ENCODE measurements at regions not wholly inside any gene's neighbourhood (a gene's known extent, or its start where the extent isn't known, plus 50 kb on each side); places are given as distances from the start of the nearest gene placed in this dataset.

DNA sequence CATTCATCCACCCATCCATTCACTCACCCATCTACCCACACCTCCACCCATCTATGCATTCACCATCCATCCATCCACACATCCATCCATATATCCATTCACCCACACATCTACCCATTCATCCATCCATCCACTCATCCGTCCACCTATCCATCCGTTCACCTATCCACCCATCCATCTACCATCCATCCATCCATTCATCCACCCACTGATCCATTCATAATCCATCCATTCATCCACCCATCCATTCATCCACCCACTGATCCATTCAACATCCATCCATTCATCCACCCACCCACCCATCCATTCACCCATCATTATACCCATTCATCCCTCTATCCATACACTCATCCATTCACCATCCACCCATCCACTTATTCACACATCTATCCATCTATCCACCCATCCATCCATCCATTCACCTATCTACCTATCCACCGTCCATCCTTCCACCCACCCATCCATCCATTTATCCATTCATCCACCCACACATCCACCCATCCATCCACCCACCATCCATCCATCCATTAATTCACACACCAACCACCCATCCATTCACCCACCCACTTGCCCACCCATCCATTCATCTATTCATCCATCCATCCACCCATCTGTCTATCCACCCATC lies 336.5 kb upstream of the IRX4 start:
- no peaks in the 10 kb centered on the region for H3K9me3 ChIP-seq (ENCODE audit: low read length)
- H3K27me3 ChIP-seq (ENCODE audit: control insufficient read depth in 1 of 2, insufficient read depth in 2 of 2, low read length in 2 of 2) = no peaks in the 10 kb centered on the region
- H3K4me3 ChIP-seq (ENCODE audit: low read depth in 1 of 2, low read length in 2 of 2) = no peak overlapping the region
- H3K4me1 ChIP-seq (ENCODE audit: insufficient read depth, low read length) = no peaks in the 10 kb centered on the region
- no peaks in the 10 kb centered on the region for H3K36me3 ChIP-seq (ENCODE audit: insufficient read depth, low read length)
- H3K27ac ChIP-seq (ENCODE audit: low read depth, low read length) = no peak overlapping the region
- H3K9ac ChIP-seq (ENCODE audit: low read length) = no peak overlapping the region

DNA sequence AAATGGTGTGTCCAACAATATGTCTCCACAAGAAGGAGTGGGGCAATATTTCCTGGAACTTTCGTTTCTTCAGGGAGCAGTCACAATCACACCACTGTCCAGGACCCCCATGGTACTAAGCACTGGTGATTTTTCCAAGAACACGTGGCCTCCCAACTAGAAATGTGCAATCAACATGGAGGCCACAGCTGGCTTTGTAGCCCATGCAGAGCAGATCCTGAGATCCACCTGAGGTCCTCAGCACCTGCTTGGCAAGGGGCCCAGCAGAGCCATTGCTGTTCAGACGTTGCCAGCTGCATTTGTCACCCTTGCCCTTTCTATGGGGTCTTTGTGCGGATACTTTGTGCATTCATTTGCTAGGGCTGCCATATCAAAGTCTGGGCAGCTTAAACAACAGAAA lies 334.5 kb upstream of the IRX4 start:
- Histone ChIP-seq H3K27ac (ENCODE audit: low read depth, low read length) (no peak overlapping the region), H3K36me3 (ENCODE audit: insufficient read depth, low read length) (no peaks in the 10 kb centered on the region)

DNA sequence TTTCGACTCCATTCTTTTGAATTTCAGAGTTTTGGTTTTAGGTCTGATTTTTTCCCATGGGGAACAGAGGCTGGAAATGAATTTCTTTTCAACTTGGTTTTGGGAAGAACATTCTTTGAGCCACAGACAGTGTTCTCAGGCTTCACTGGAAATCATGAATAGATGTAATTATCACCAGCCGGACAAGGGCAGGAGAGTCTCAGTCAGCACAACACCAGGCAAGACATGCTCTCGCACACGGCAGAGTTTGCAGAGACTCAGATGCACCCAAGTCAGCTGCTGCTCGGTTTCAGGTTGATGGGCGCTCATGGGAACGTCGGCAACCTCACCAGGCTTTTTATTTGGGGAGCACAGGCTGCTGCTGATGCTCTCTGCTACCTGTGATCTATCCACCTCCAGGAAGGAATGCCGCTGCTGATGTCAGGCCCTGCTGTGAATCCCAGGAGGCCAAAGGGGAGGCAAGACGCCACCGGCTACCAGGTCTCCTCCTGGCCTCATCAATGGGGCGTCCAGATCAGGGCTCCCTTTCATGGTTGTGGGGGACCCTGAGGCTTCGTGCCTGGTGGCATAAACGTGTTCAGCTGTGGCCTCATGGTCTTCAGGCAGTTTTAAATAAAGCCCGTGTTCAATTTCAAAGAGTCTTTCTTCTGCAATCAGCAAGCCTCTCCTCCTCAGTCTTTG lies 332.3 kb upstream of the IRX4 start:
- H3K4me3 ChIP-seq (ENCODE audit: low read depth in 1 of 2, low read length in 2 of 2) = no peak overlapping the region
- H3K27me3 ChIP-seq (ENCODE audit: control insufficient read depth in 1 of 2, insufficient read depth in 2 of 2, low read length in 2 of 2) = peaks cover 0 to 4% of the 10 kb centered on the region in 2 donors

More for the DNA sequence above, 334.5 kb upstream of the IRX4 start:
- Histone ChIP-seq H3K27me3 (ENCODE audit: control insufficient read depth in 1 of 2, insufficient read depth in 2 of 2, low read length in 2 of 2) (peaks cover 0 to 4% of the 10 kb centered on the region in 2 donors), H3K4me1 (ENCODE audit: insufficient read depth, low read length) (no peaks in the 10 kb centered on the region), H3K9me3 (ENCODE audit: low read length) (no peaks in the 10 kb centered on the region), H3K9ac (ENCODE audit: low read length) (no peak overlapping the region), H3K4me3 (ENCODE audit: low read depth in 1 of 2, low read length in 2 of 2) (no peak overlapping the region)

DNA sequence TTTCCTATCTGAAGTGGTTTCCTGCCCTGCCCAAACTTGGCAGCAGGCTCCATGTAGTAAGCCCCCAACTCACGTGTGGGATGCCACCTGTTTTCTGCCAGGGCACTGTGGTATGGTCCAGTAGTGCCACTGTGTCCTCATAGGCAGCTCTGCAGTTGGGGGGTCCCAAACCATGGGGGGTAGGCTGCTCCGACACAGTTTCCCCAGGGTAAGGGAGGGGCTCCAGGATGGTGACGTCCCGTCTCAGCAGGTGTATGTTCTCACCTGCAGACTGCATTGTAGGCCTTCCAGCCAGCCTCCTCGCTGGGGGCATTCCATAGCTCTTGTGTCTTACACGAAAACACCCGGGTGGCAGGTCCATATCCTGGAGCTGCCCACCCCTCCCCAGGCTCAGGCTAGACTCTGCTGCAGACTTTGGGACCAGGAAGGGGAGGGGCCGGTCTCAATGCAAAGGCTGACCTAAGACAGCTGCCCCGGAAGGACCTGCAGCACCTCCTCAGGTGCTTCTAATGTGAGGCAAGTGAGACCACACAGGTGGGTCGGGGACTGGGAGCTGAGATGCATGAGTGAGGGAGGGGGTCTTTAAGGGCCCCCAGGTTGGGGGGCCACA lies 330.5 kb upstream of the IRX4 start:
- H3K9ac ChIP-seq (ENCODE audit: low read length) = no peak overlapping the region
- peaks cover 0 to 4% of the 10 kb centered on the region in 2 donors for H3K27me3 ChIP-seq (ENCODE audit: control insufficient read depth in 1 of 2, insufficient read depth in 2 of 2, low read length in 2 of 2)
- no peak overlapping the region for H3K4me3 ChIP-seq (ENCODE audit: low read depth in 1 of 2, low read length in 2 of 2)

More for the DNA sequence above, 332.3 kb upstream of the IRX4 start:
- Histone ChIP-seq H3K36me3 (ENCODE audit: insufficient read depth, low read length) (no peaks in the 10 kb centered on the region), H3K9ac (ENCODE audit: low read length) (no peak overlapping the region), H3K4me1 (ENCODE audit: insufficient read depth, low read length) (no peaks in the 10 kb centered on the region), H3K27ac (ENCODE audit: low read depth, low read length) (no peak overlapping the region), H3K9me3 (ENCODE audit: low read length) (no peaks in the 10 kb centered on the region)

DNA sequence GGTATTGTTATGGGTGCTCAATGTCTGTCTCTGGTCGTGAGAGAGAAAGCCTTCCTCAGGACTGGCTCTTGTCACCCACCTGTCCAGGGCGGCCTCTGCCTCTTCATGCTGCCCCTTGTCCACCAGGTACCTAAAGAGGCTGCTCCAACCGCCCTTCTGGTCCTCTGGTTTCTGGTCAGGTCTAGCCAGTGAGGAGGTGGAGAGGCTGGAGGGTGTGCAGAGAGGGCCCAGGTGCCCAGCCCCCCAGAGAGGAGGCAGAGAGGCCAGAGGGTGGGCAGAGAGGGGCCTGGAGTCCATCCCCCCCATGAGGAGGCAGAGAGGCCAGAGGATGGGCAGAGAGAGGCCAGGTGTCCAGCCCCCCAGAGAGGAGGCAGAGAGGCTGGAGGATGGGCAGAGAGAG lies 329.8 kb upstream of the IRX4 start:
- Histone ChIP-seq H3K9ac (ENCODE audit: low read length) (no peak overlapping the region), H3K9me3 (ENCODE audit: low read length) (no peaks in the 10 kb centered on the region), H3K36me3 (ENCODE audit: insufficient read depth, low read length) (no peaks in the 10 kb centered on the region), H3K27me3 (ENCODE audit: control insufficient read depth in 1 of 2, insufficient read depth in 2 of 2, low read length in 2 of 2) (peaks cover 0 to 4% of the 10 kb centered on the region in 2 donors), H3K4me1 (ENCODE audit: insufficient read depth, low read length) (no peaks in the 10 kb centered on the region), H3K4me3 (ENCODE audit: low read depth in 1 of 2, low read length in 2 of 2) (no peak overlapping the region), H3K27ac (ENCODE audit: low read depth, low read length) (no peak overlapping the region)

More for the DNA sequence above, 330.5 kb upstream of the IRX4 start:
- Histone ChIP-seq H3K4me1 (ENCODE audit: insufficient read depth, low read length) (no peaks in the 10 kb centered on the region), H3K36me3 (ENCODE audit: insufficient read depth, low read length) (no peaks in the 10 kb centered on the region), H3K9me3 (ENCODE audit: low read length) (no peaks in the 10 kb centered on the region), H3K27ac (ENCODE audit: low read depth, low read length) (no peak overlapping the region)

DNA sequence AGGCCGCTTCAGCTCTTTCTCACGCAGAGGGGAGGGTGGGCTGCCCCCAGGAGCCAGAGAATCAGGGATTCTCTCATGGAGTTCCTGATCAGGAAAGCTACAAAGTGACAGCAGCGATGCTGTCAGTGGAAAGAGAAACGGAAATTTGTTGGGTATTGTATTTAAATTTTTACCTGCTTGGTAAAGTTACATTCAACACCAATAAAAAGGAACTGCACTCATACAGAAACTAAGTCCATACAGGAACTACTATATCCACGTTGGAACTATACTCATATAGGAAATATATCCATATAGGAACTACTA lies 325.5 kb upstream of the IRX4 start:
- H3K36me3 ChIP-seq (ENCODE audit: insufficient read depth, low read length) = no peaks in the 10 kb centered on the region
- H3K4me1 ChIP-seq (ENCODE audit: insufficient read depth, low read length) = no peaks in the 10 kb centered on the region
- no peak overlapping the region for H3K9ac ChIP-seq (ENCODE audit: low read length)
- no peaks in the 10 kb centered on the region for H3K9me3 ChIP-seq (ENCODE audit: low read length)
- H3K27ac ChIP-seq (ENCODE audit: low read depth, low read length) = no peak overlapping the region
- H3K4me3 ChIP-seq (ENCODE audit: low read depth in 1 of 2, low read length in 2 of 2) = no peak overlapping the region
- H3K27me3 ChIP-seq (ENCODE audit: control insufficient read depth in 1 of 2, insufficient read depth in 2 of 2, low read length in 2 of 2) = peaks cover 0 to 4% of the 10 kb centered on the region in 2 donors

DNA sequence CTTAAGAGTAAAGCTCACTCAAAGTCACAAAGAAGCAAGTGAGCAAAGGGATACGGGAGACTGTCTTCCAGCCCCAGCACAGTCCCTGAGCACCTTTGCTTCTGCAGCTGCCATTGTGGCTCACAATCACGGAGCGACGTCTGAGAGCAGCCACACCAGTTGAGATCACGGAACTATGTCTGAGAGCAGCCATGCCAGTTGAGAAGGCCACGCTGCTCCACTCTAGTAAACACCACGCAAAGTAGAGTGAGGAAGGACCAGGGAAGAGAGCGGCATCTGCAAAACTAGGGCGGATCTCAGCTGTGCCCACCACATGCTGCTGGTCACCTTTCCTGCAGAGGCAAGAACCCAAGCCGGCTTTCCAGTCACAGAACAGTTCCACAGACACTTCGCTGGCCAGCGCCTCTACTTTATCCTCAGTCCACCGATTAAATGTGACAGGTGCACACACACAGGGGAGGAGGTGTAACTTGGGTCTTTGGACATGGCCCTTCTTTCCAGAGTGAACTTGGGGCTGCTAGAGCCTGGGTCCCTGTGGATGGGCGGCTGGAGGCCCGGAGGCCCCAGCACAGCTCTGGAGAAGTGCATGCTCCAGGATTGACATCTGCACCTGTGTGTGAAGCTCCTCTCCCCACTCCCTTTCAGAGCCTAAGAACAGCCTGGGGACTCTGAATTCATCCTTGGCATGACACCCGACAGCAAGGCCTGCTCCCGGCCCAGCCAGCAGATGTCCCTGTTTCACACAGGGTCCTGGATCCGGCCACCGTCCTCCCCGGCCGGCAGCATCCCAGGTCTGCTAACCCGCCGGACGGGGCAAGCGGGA lies 324.9 kb upstream of the IRX4 start:
- H3K4me3 ChIP-seq (ENCODE audit: low read depth in 1 of 2, low read length in 2 of 2) = no peak overlapping the region
- H3K27ac ChIP-seq (ENCODE audit: low read depth, low read length) = no peak overlapping the region
- H3K9ac ChIP-seq (ENCODE audit: low read length) = no peak overlapping the region
- no peaks in the 10 kb centered on the region for H3K36me3 ChIP-seq (ENCODE audit: insufficient read depth, low read length)
- no peaks in the 10 kb centered on the region for H3K9me3 ChIP-seq (ENCODE audit: low read length)
- peaks cover 0 to 1% of the 10 kb centered on the region in 2 donors for H3K27me3 ChIP-seq (ENCODE audit: control insufficient read depth in 1 of 2, insufficient read depth in 2 of 2, low read length in 2 of 2)
- H3K4me1 ChIP-seq (ENCODE audit: insufficient read depth, low read length) = no peaks in the 10 kb centered on the region

DNA sequence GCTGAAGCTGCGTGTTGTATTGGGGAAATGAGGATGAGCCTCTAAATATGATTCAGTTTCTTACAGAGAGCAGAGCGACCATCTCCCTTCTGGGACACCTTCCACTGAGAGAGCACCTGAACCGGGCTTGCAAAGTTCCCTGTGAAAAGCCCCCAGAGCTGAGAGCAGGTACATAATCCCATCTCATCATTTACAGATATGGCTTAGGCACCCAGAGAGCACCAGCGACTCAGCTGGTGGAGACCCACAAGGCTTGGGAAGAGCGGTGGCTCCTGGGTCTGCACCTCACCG lies 324.3 kb upstream of the IRX4 start:
- Histone ChIP-seq H3K27me3 (ENCODE audit: control insufficient read depth in 1 of 2, insufficient read depth in 2 of 2, low read length in 2 of 2) (no peaks in the 10 kb centered on the region), H3K9me3 (ENCODE audit: low read length) (no peaks in the 10 kb centered on the region), H3K4me1 (ENCODE audit: insufficient read depth, low read length) (no peaks in the 10 kb centered on the region), H3K4me3 (ENCODE audit: low read depth in 1 of 2, low read length in 2 of 2) (no peak overlapping the region), H3K36me3 (ENCODE audit: insufficient read depth, low read length) (no peaks in the 10 kb centered on the region), H3K27ac (ENCODE audit: low read depth, low read length) (no peak overlapping the region), H3K9ac (ENCODE audit: low read length) (no peak overlapping the region)

DNA sequence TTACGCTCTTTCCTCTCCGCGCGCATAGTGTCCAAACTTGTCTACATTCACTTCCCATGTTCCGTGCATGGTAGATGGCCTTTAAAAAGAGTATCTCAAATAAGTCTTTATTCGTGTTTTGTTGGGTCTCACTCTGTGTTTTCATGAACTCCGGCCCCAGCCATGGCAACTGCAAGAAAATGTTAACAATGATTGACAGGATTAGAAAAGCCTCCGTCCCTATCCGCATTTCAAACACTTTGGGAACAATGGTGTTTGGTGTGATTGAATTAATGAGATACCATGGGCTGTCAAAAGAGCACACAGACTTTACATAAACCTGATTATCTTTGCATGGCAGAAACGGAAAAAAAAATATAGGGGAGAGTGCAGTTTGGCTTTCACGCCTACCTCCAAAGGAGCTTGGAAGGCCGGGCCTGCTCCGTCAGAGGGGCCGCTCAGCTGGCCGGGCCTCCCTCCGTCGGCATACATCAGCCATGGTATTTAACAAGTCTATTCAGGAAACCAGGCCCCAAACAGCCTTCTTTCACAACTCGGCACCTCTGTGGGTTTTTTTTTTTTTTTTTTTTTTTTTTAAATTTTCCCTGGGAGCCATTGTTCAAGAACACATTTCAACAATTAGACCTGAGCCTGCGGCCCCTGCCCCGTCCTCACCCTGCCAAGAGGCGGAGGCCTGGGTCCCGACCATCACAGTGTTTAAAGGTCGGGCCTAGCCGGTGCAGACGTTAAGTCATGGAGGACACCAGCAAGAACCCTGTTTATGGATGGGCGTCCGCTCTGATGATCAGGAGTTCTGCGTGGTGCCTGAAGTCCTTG lies 323.8 kb upstream of the IRX4 start:
- Histone ChIP-seq H3K4me1 (ENCODE audit: insufficient read depth, low read length) (no peaks in the 10 kb centered on the region), H3K27me3 (ENCODE audit: control insufficient read depth in 1 of 2, insufficient read depth in 2 of 2, low read length in 2 of 2) (no peaks in the 10 kb centered on the region), H3K9ac (ENCODE audit: low read length) (no peak overlapping the region), H3K27ac (ENCODE audit: low read depth, low read length) (no peak overlapping the region), H3K36me3 (ENCODE audit: insufficient read depth, low read length) (no peaks in the 10 kb centered on the region), H3K9me3 (ENCODE audit: low read length) (no peaks in the 10 kb centered on the region), H3K4me3 (ENCODE audit: low read depth in 1 of 2, low read length in 2 of 2) (no peak overlapping the region)

DNA sequence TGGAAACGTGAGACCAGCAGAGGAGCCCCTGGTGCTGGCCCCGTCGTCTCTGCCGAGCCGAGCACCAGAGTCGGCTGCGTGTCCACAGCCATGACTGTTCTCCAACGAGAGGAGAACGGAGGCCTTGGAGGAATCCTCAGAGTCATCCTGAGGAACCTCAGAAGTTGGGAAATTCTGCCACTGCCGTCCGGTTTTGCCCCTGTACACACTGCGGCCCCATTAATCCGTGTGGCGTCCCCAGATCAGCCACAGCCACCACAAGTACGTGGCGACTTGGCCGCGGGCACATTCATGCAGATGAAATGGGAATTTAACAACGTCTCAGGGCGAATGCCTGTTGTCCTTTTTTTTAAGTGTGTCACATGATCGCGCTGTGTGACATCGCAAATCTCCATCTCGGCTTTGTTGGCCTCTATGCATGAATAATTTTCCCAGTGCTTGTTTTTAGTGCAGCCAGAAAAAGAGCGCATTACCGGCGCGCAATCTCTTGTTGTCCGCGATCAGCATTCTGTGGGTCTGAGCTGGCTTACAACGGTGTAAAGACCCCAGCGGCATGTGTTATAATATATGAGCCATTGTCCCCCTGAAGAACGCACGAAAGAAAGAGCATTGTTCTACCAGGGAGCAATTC lies 323.0 kb upstream of the IRX4 start:
- no peaks in the 10 kb centered on the region for H3K4me1 ChIP-seq (ENCODE audit: insufficient read depth, low read length)
- H3K9ac ChIP-seq (ENCODE audit: low read length) = no peak overlapping the region
- no peak overlapping the region for H3K27ac ChIP-seq (ENCODE audit: low read depth, low read length)
- H3K27me3 ChIP-seq (ENCODE audit: control insufficient read depth in 1 of 2, insufficient read depth in 2 of 2, low read length in 2 of 2) = no peaks in the 10 kb centered on the region
- no peaks in the 10 kb centered on the region for H3K36me3 ChIP-seq (ENCODE audit: insufficient read depth, low read length)
- H3K9me3 ChIP-seq (ENCODE audit: low read length) = no peaks in the 10 kb centered on the region
- no peak overlapping the region for H3K4me3 ChIP-seq (ENCODE audit: low read depth in 1 of 2, low read length in 2 of 2)
